AML-193 (cell line): ENCODE measurements at regions not wholly inside any gene's neighbourhood (a gene's known extent, or its start where the extent isn't known, plus 50 kb on each side); places are given as distances from the start of the nearest gene placed in this dataset.

Experiments
- DNase-seq, 2 experiments: peaks; one replicate each; lab custom pipeline; 2025; lab: John Stamatoyannopoulos, UW

- DNase-seq, result no peak
Measured at GRCh38 chrX:125791787-125792186, 374.3 kb downstream of the DCAF12L2 start.

- DNase-seq, result no peak
Measured at GRCh38 chrX:125810856-125811255, 355.2 kb downstream of the DCAF12L2 start.

GRCh38 chrX:125826080-125826479, 340.0 kb downstream of the DCAF12L2 start:
- no peak for DNase-seq

- no peak for DNase-seq
Measured at GRCh38 chrX:125826774-125827451, 339.2 kb downstream of the DCAF12L2 start.

- no peak for DNase-seq
Measured at GRCh38 chrX:125846271-125846670, 319.8 kb downstream of the DCAF12L2 start.

GRCh38 chrX:125850693-125851092, 315.4 kb downstream of the DCAF12L2 start:
- no peak for DNase-seq

- no peak for DNase-seq
Measured at GRCh38 chrX:125883169-125883568, 282.9 kb downstream of the DCAF12L2 start.

- no peak for DNase-seq
Measured at GRCh38 chrX:125894947-125895346, 271.1 kb downstream of the DCAF12L2 start.

- DNase-seq, result no peak
Measured at GRCh38 chrX:125895518-125895917, 270.6 kb downstream of the DCAF12L2 start.

- DNase-seq, result no peak
Measured at GRCh38 chrX:125926295-125926694, 239.8 kb downstream of the DCAF12L2 start.

- DNase-seq, result no peak
Measured at GRCh38 chrX:125940985-125941384, 225.1 kb downstream of the DCAF12L2 start.

GRCh38 chrX:125947501-125947900, 218.6 kb downstream of the DCAF12L2 start:
- DNase-seq, result no peak

- DNase-seq, result no peak
Measured at GRCh38 chrX:125952973-125953372, 213.1 kb downstream of the DCAF12L2 start.

GRCh38 chrX:125953814-125954213, 212.3 kb downstream of the DCAF12L2 start:
- DNase-seq, result no peak

GRCh38 chrX:125954236-125954635, 211.9 kb downstream of the DCAF12L2 start:
- no peak for DNase-seq

GRCh38 chrX:125977851-125978250, 188.2 kb downstream of the DCAF12L2 start:
- DNase-seq, result no peak

GRCh38 chrX:125998432-125998831, 167.7 kb downstream of the DCAF12L2 start:
- DNase-seq, result peak in 1 of 2 experiments; percentile 6

- no peak for DNase-seq
Measured at GRCh38 chrX:126027229-126027628, 138.9 kb downstream of the DCAF12L2 start.

GRCh38 chrX:126030021-126030420, 136.1 kb downstream of the DCAF12L2 start:
- no peak for DNase-seq

- DNase-seq, result no peak
Measured at GRCh38 chrX:126063984-126064383, 102.1 kb downstream of the DCAF12L2 start.

- DNase-seq, result no peak
Measured at GRCh38 chrX:126064901-126065541, 101.1 kb downstream of the DCAF12L2 start.

GRCh38 chrX:126065901-126066660, 100.0 kb downstream of the DCAF12L2 start:
- no peak for DNase-seq
